HL-60 (cell line): ENCODE measurements at regions not wholly inside any gene's neighbourhood (a gene's known extent, or its start where the extent isn't known, plus 50 kb on each side); places are given as distances from the start of the nearest gene placed in this dataset.

ENCODE experiments used
- CTCF ChIP-seq: IDR thresholded peaks from one replicate; pipeline ENCODE4 v1.5.1; 2011; ENCODE audit warnings: low read length, control low read depth, inconsistent platforms; ENCODE audit not compliant: insufficient read depth
- GABPA ChIP-seq: IDR thresholded peaks from 2 replicates; pipeline ENCODE4 v1.6.1; 2012; ENCODE audit warnings: low read depth
- POLR2AphosphoS5 ChIP-seq: IDR thresholded peaks from 2 replicates; pipeline ENCODE4 v1.6.1; 2012; ENCODE audit warnings: low read depth
- REST ChIP-seq: IDR thresholded peaks from 2 replicates; pipeline ENCODE4 v1.6.1; 2012; ENCODE audit warnings: low read depth; ENCODE audit not compliant: insufficient replicate concordance

GRCh38 chr11:129731316-129731715, 84.3 kb upstream of the TMEM45B start:
- TF ChIP-seq REST (no peak), POLR2AphosphoS5 (no peak), CTCF (no peak), GABPA (no peak)
